DMS153 treated with DMSO at 0.1 percent for 48 hours (cell line): ENCODE measurements at regions not wholly inside any gene's neighbourhood (a gene's known extent, or its start where the extent isn't known, plus 50 kb on each side); places are given as distances from the start of the nearest gene placed in this dataset.
"Not testable (repeated sequence)": the region's sequence is repeated elsewhere in the genome, so short reads cannot be mapped to it uniquely, and the experiment has no call there.

Source experiments
- DNase-seq: peaks from one replicate; lab custom pipeline; 2025; ENCODE audit not compliant: unreplicated experiment; lab: John Stamatoyannopoulos, UW

DNA sequence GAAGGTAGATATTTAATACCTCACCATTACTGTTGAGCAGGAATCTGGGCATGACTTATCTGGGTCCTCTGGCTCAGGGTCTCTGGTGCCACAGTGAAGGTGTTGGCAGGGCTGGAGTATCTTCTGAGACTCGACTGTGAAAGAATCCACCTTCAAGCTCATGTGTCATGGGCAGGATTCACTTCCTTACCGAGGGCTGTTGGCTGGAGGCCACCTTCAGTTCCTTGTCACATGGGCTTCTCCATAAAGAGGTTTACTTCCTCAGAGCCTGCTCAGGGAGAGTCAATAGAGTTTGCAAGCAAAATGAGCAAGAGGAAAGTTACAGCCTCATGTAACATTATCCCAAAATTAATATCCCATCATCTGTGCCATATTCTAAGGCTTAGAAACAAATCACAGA lies 459.5 kb downstream of the NR2F2 start:
- DNase-seq = no peak

DNA sequence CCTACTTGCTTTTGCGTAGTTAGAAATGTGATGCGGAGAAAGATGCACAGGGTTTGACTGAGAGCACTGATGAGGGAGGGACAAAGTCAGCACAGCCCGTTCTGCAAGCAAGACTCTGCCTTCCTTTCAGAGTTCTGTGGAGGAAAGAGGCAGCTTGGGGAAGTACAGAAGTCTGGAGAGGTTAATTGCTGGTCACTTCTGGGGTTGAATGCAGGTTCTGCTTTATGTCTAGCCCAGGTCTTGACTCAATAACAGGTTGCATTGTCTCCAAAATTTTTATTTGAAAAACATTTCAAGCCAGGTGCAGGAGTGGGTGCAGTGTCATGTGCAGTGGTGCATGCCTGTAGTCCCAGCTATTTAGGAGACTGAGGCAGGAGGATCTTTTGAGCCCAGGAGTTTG lies 461.7 kb downstream of the NR2F2 start:
- no peak for DNase-seq

DNA sequence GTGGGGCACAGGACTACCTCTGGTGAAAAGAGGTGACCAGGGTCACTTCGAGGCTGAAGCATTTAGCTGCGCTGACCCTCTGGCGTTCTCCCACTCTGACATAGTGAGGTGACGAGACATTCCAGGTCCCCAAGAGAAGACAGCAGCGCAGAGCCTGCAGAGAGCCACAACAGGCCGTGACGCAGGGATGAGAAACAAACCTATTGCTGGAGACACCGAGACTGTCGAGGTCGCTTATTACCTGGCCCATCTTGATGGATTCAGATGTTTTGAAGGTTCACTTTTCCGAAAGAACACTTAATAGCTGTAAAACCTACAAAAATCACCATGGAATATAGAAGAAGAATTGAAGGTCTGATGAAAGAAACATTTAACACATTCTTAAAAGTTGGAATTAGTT lies 466.3 kb downstream of the NR2F2 start:
- DNase-seq = no peak

DNA sequence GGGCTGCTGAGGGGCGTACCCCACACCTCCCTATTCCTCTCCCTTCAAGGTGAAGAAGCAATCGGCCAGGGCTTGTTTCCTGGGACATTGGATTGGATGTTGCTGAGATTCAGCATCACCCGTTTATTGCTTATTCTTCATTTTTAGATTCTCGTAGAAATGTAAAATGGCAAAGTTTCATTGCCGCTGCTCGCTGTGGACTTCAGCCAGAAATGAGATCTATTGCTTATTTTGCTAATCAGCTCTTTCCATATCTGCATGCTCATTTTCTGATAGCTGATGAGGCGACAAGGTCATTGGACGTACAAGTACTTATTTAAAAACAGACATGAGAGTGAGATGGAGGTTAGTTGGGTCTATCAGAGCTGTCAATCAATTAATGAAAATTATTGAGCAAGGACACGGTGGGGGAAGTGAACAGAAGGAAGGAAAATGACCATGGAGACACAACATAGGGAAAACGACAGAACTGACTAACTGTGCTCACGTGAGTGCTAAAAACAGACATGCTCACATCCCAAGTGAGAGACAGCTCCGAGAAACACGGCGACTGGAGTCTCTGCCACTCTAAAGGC lies 471.2 kb downstream of the NR2F2 start:
- no peak for DNase-seq

DNA sequence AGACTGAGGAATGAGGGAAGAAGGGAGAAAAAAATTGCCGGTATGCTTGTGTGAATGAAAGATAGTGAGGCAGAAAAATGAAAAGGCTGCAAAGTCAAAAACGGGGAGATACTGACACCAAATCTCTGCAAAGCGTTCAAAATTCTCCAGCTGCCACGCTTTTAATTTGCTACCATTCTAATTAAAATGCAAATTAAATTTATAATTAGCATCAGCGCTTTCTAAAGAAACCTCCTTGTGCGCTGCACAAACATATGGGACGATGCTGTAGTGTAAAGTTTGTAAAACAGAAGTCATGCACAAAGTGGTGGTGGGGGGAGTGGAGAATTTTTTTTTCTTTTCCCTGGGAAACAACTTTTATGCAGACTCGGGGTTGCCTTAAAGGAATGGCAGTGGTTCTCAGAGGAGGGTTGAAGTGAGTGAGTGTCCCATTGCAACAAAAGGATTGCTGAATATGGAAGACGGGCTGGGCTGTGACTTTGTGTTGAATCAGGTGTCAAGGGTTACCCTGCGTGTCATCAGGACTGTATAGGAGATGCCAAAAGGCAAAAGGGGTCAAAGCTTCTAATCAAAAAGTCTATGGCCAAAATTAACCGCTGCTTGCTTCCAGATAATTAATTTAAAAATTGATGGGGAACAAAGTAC lies 472.2 kb downstream of the NR2F2 start:
- no peak for DNase-seq

DNA sequence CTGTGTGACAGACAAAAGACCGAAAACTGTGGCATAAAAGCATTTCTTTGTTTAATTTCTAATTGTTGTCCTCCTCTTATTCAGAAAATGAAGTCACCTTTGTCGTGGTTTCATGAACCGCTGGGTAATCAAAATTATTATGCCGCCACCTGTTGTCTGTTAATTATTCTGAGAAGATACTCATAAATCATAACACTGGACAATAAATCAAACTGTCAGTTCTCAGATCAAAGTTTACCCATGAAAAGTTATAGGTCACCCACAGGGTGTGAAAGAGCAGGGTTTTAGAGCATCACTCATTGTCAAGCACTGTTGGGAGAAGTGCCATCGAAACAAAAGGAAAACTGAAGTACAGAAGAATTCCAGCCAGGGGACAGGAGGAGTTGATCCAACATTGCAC lies 474.3 kb downstream of the NR2F2 start:
- no peak for DNase-seq

DNA sequence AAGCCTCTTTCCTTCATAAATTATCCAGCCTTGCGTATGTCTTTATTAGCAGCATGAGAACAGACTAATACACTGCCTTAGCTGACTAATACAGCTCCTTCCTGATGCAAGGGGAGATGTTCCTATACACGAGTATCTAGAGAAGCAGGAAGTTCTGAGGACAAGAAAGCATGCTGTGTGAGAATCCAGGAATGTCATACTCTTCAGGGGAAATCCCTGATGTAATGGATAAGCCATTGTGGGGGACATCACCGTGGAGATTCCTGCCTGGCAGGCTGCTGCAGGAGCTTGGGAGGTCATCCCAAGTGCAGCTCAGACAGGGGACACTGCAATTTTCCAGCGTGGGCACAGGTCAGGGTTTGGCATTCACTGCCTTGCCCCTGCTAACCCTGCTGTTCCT lies 476.9 kb downstream of the NR2F2 start:
- no peak for DNase-seq

DNA sequence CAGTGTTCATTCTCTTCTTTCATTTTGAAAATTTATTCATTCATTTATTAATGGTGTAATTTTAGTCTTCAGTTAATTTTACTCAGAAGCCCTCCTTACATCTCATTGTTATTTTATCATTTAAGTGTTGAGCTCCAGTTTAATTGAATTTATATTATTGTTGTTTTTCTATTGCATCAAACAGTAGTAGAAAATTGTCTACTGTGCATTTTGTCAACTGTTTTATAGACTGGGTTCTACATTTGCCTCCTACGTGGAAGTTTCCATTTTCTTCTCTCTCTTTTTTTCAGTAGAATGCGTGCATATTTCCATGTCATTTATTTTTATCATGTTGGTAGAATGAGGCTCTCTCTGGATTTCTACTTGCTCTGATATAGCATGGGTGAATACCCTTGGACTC lies 487.4 kb downstream of the NR2F2 start:
- DNase-seq = no peak

DNA sequence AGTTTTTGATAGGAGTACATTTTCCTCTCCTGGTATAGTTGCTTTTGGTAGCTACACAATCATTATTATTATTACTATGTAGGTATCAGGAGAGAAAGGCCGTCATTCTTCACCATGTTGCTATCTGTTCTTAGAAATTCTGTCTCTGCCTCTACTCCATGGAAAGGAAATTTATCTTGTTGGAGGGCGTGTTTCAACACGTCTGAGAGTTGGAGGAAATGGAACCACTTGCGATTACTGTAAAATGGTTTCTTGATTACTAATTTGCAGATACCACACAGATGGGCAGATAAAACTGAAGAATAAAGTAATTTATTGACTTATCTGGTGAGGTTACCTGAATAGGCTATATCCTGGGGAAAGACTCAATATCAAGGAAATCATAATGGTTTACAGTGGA lies 488.4 kb downstream of the NR2F2 start:
- no peak for DNase-seq

DNA sequence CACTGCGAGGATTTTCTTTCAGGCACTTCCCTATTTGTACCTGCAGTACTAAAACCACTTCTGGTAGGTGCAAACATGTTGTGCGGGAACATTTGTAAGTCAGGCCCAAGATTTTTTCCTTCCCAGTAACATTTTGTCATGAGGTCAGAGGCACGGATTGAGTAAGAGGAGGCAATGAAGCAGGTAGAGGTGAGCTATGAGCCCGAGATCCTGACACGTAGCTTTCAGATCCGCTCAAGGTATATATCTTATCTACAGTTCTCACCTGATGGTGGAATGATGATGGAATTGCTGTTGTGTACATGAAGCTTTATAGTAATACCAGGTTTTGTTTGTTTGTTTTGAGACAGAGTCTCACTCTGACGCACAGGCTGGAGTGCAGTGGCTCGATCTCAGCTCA lies 497.5 kb downstream of the NR2F2 start:
- no peak for DNase-seq

DNA sequence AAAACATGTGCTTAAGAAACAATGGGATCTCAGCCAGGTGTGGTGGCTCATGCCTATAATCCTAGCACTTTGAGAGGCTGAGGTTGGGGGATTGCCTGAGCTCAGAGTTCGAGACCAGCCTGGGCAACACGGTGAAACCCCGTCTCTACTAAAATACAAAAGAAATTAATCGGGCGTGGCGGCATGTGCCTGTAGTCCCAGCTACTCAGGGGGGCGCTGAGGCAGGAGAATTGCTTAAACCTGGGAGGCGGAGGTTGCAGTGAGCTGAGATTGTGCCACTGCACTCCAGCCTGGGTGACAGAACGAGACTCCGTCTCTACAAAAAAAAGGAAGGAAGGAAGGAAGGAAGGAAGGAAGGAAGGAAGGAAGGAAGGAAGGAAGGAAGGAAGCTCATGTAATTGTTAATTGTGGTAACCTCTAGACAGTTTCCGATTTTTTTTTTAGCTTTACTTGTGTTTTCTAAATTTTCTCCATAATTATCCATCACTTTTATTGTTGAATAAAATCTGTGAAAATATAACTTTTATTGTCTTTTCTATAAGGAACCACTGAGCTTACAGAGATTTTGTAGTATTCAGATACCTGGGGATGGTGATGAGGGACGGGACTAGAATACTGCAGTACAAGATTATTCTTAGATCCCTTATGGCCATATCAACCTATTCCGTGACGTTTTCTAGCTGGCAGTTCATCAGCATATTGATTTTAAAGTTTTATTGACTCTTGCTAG lies 506.9 kb downstream of the NR2F2 start:
- no peak for DNase-seq

DNA sequence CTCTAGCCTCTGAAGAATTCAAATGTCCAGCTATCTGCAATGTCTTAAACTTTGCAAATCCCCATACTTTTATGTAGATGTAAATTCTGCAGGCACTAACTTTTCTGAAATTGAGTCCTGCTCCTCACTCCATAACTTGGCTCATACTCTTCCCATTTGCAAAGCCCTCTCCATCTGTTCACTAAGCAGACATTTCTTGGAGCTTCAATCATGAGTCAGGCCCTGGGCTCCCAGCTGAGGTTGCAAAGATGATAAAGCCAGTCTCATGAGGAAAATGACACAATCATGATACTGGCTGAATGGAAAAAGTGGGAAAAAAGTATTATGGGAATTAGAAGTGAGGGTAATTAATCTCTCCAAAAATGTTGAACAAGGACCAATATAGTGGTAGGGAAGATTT lies 507.6 kb downstream of the NR2F2 start:
- no peak for DNase-seq

DNA sequence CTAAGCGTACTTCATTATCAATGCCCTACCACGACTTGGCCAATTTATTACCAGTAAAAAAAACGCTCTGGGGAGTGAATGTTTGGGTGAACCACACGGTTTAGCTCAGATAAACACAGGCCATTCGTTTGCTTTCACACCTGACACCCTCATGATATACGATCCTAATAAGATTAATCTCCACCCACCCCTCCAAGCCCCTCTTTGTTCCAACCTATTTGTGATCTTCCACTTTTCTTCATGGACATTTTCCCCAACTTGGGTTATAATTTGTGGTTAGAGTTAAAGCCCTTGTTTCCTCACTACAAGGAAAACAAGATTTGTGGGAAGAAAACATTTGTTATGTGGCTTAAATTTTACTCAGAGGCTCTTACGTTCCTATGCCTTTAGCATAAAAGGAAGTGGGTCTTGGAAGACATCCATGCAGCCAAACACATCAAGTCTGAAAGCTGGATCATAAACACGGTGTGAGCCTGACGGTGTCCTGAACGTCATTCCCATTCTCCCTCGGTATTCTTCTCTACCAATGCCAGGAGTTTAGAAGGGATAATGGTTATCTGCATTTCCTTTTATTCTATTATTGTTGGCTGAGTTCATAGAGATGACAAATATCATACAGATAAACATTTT lies 518.9 kb downstream of the NR2F2 start:
- no peak for DNase-seq

DNA sequence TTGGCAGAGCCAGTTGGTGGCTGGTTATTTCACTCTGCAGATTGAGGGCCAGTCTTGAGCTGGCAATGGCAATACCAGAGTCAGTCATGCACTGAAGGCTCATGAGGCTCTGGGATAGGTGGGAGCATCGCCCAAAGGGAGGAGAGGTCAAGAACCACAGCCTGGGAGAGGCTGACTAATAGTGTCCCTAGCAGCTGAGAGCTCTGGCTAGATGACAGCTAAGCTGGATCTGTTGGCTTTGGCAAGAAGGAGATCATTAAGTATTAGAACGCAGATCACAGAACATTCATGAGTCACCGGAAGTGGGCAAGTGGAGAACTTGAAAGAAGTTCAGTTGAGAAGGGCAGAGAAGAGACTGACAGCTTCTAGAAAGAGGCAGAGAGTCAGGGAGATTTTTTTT lies 521.1 kb downstream of the NR2F2 start:
- no peak for DNase-seq

DNA sequence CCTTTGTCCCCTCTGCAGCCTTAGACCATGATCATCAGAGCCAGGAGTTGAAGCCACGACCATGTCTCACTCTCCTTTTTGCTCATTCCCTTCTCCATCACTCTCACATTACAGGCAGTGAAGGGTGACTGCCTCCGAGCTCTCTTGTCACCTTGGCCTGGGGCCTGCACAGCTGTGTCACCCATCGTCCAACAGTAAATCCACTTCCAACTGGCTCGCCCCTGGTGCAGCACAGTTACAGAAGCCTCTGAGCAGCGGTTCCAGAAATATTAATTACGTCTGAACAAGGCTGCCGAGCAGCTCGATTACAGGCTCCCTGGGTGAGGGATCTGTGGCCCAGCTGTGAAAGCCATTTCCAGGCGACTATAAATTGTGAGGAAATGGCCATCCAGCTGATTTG lies 528.2 kb downstream of the NR2F2 start:
- DNase-seq = no peak

DNA sequence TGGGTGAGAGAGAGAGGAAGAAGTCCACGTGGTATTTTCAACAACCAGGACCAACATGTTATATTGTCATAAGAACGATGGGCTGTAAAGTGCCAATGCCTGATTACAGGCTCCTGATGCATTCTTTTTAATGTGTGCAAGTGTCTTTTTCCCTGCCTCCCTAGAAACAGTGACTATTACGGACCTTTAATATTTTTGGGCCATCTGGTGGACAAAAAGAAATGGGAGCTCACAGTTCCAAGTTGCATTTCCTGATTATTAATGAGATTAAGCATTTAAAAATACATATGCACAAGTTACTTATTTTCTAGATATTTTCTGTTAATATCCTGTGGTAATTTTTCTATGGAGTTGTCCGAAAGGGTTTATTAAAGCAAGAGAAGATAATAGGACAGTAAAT lies 530.2 kb downstream of the NR2F2 start:
- no peak for DNase-seq

DNA sequence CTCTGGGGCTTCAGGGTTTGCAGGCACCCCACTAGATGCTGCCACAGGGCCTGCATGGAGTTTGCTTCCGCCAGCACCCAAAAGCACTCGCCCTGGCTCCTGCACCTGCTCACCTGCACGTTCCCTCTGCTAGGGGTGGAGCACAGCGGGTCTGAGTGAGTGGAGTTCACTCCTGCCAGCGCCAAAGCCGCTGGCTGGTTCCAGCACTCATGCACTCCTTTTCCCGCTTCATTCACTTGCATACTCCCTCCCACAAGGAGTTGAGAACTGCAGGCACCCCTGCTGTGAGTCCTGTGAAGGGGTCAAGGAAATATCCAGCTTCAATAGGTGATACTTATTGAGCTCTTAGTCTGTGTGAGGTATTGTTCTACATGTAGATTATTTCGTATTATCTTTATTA lies 537.5 kb downstream of the NR2F2 start:
- DNase-seq = no peak

DNA sequence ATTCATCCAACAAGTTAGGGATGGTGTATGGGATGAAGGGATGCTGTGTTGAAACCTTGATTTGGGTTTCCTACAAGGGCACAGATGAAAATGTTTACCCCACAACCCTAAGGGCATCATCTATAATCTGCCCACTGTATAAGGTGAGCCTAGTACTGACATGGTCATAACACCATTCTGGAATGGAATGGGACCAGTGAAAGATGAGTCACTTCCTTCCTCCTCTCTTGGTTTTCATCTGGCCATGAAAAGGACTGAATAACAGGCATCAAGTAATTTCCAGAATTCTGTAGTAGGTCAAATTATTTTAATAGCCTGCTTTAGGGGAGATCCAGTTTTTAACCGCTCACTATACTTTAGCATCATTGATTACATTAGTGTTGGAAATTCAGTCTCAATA lies 538.6 kb downstream of the NR2F2 start:
- DNase-seq = no peak

DNA sequence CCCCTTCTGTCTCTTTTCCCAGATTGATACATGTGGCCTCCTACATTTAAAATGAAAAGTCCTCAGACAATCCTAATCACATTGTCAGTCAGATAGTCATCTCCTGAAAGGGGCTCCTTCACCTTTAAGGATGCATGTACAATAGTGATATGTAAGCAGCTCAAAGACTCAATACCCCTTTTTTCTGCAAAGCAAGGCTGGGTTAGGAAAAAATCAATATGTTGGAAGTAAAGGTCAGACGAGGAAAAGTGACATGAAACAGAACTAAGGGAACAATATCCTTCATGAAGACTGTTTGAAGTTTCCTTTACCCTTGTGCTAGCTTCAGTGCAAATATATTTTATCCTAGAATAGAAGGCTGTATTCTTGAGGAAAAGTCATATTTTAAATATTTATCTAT lies 539.3 kb downstream of the NR2F2 start:
- DNase-seq = no peak

DNA sequence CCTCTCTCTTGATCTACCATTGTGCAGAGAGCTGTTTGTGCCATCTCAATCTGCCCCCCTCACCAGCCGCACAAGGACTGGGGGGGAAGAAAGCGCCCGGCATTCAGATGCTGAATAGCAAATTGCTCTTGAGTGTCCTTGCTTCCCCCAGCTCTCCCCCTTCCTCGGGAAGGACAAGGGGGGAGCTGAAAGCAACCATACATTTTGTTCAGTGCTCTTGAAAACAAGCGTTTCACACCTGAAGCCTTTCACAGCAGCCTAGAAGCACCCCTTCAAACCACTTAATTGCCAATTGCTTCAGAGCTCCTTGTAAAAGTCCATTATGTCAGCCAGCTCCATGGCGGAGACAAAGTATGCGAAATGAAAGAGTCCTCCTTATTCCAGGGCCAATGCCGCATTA lies 540.1 kb downstream of the NR2F2 start:
- no peak for DNase-seq

DNA sequence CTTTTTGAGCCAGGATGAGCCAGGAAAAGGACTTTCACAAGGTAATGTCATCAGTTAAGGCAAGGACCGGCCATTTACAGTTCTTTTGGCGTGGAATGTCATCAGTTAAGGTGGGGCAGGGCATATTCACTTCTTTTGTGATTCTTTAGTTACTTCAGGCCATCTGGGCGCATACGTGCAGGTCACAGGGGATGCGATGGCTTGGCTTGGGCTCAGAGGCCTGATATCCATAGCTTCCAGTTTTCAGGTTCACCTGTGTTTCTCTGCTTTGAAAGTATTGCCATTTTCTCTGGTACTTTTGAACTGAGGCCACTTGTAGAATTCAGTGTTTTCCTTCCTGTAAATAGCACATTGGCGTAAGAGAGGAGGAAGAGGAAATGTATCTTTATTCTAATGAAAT lies 546.9 kb downstream of the NR2F2 start:
- DNase-seq = not testable (repeated sequence)

DNA sequence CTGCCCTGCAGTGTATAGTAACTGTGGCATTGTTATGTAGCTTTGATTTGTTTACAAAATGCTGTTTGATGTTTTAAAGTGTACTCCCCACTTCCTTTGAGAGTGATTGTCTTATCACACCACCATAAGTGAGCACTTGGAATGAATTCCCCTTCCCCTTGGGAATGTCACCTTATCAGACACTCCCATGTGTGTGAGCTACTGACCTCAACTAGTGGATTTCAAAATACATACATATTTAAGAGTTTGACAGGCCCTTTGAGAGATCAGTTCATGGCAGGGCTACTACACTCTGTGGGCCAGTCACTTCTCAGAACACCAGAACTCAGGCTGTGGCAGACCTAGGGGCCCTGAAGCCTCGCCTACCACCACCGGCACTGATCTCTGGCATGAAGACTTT lies 547.6 kb downstream of the NR2F2 start:
- no peak for DNase-seq
